IMR-90 (cell line): ENCODE measurements at regions not wholly inside any gene's neighbourhood (a gene's known extent, or its start where the extent isn't known, plus 50 kb on each side); places are given as distances from the start of the nearest gene placed in this dataset.

Experiments used
- ATAC-seq: fragments of 200-7000 bp; cut with Tn5 transposase; 2 replicates; pipeline ENCODE4 v1.9.1; 2020; ENCODE audit warnings: low read depth, mild to moderate bottlenecking, moderate library complexity
- BruUV-seq: library from RNA; stranded (reverse); fragments of 400-500 nt; replicated peaks from 2 replicates; lab custom pipeline; 2021; lab: Mats Ljungman, UMichigan
- CTCF ChIA-PET: fragments of 300-600 bp; formaldehyde crosslinking; extraction: SDS; loops from one replicate; lab custom pipeline; 2021; ENCODE audit warnings: antibody characterized with exemption; lab: Yijun Ruan, JAX
- POLR2A ChIA-PET: fragments of 300-600 bp; sonication (Branson Sonifier 250); formaldehyde crosslinking; loops from one replicate; lab custom pipeline; 2022; ENCODE audit warnings: antibody characterized with exemption; ENCODE audit not compliant: unreplicated experiment; lab: Charles Lee
- DNase-seq: peaks from one replicate; pipeline ENCODE4 v3.0.0; 2013
- H2AFZ ChIP-seq: replicated peaks from 2 replicates; pipeline ENCODE3; 2013; ENCODE audit warnings: low read length, mild to moderate bottlenecking; ENCODE audit not compliant: poor library complexity
- H2AK5ac ChIP-seq: 2 replicates; pipeline ENCODE4 v1.6.1; 2013; ENCODE audit warnings: low read depth, low read length, inconsistent platforms
- H2AK9ac ChIP-seq: replicated peaks from 2 replicates; pipeline ENCODE3; 2013; ENCODE audit warnings: mild to moderate bottlenecking, low read depth, low read length, moderate library complexity; ENCODE audit not compliant: poor library complexity
- H2BK120ac ChIP-seq: 2 replicates; pipeline ENCODE4 v1.6.1; 2013; ENCODE audit warnings: low read depth, low read length, inconsistent platforms
- H2BK15ac ChIP-seq: 3 replicates; pipeline ENCODE4 v1.6.1; 2013; ENCODE audit warnings: low read depth, low read length, inconsistent platforms
- H2BK20ac ChIP-seq: 2 replicates; pipeline ENCODE4 v1.6.1; 2013; ENCODE audit warnings: low read depth, mild to moderate bottlenecking, inconsistent platforms, low read length, moderate library complexity
- H2BK5ac ChIP-seq: 2 replicates; pipeline ENCODE4 v1.6.1; 2013; ENCODE audit warnings: mild to moderate bottlenecking, low read depth, low read length, inconsistent platforms; ENCODE audit not compliant: poor library complexity, severe bottlenecking
- H3K14ac ChIP-seq: replicated peaks from 2 replicates; pipeline ENCODE4 v1.6.1; 2013; ENCODE audit warnings: low read depth, low read length, inconsistent platforms
- H3K18ac ChIP-seq: 2 replicates; pipeline ENCODE4 v1.6.1; 2013; ENCODE audit warnings: low read depth, low read length, control low read depth
- H3K23ac ChIP-seq: 2 replicates; pipeline ENCODE4 v1.6.1; 2013; ENCODE audit warnings: low read depth, low read length, inconsistent platforms
- H3K27ac ChIP-seq: 2 replicates; pipeline ENCODE4 v1.5.1; 2013; ENCODE audit warnings: mild to moderate bottlenecking, control low read depth, low read length; ENCODE audit not compliant: insufficient read depth
- H3K27me3 ChIP-seq: 2 replicates; pipeline ENCODE4 v1.6.1; 2013; ENCODE audit warnings: low read length; ENCODE audit not compliant: control insufficient read depth, insufficient read depth
- H3K36me3 ChIP-seq: 2 replicates; pipeline ENCODE4 v1.6.1; 2013; ENCODE audit warnings: low read length, mixed read lengths; ENCODE audit not compliant: control insufficient read depth, insufficient read depth
- H3K4ac ChIP-seq: 2 replicates; pipeline ENCODE4 v1.6.1; 2013; ENCODE audit warnings: low read depth, low read length, inconsistent platforms
- H3K4me1 ChIP-seq: 2 replicates; pipeline ENCODE4 v1.6.1; 2013; ENCODE audit warnings: low read length, mixed read lengths; ENCODE audit not compliant: control insufficient read depth, insufficient read depth
- H3K4me2 ChIP-seq: 2 replicates; pipeline ENCODE4 v1.6.1; 2013; ENCODE audit warnings: low read depth, mild to moderate bottlenecking, control low read depth, low read length, moderate library complexity
- H3K4me3 ChIP-seq: 2 replicates; pipeline ENCODE4 v1.5.1; 2013; ENCODE audit warnings: low read depth, mild to moderate bottlenecking, control low read depth, low read length, moderate library complexity; ENCODE audit not compliant: insufficient read depth
- H3K56ac ChIP-seq: 2 replicates; pipeline ENCODE4 v1.6.1; 2013; ENCODE audit warnings: low read length, inconsistent platforms; ENCODE audit not compliant: insufficient read depth; ENCODE audit errors: extremely low read depth
- H3K79me1 ChIP-seq, 2 experiments: 2 replicates each; pipeline ENCODE4 v1.6.1; 2013; ENCODE audit warnings: low read length in 2 of 2, inconsistent platforms in 1 of 2, low read depth in 1 of 2
- H3K9ac ChIP-seq: 2 replicates; pipeline ENCODE4 v1.6.1; 2013; ENCODE audit warnings: low read depth, low read length, control low read depth
- H3K9me1 ChIP-seq: 2 replicates; pipeline ENCODE4 v1.6.1; 2013; ENCODE audit warnings: low read length, inconsistent platforms; ENCODE audit not compliant: insufficient read depth
- H3K9me3 ChIP-seq: 2 replicates; pipeline ENCODE4 v1.6.1; 2013; ENCODE audit warnings: low read length; ENCODE audit not compliant: control insufficient read depth, insufficient read depth
- H4K20me1 ChIP-seq: 2 replicates; pipeline ENCODE4 v1.6.1; 2013; ENCODE audit warnings: low read length, inconsistent platforms; ENCODE audit not compliant: insufficient read depth
- H4K5ac ChIP-seq: 2 replicates; pipeline ENCODE4 v1.6.1; 2013; ENCODE audit warnings: mild to moderate bottlenecking, low read depth, low read length, control low read depth
- H4K8ac ChIP-seq, 2 experiments: 2 replicates each; pipeline ENCODE4 v1.6.1; 2013; ENCODE audit warnings: low read depth in 2 of 2, low read length in 2 of 2, control low read depth in 1 of 2, inconsistent platforms in 1 of 2
- H4K91ac ChIP-seq: 2 replicates; pipeline ENCODE4 v1.6.1; 2013; ENCODE audit warnings: low read depth, low read length, inconsistent platforms; ENCODE audit not compliant: insufficient read depth
- BHLHE40 ChIP-seq: fragments of 150-350 bp; IDR thresholded peaks from 2 replicates; pipeline ENCODE4 v1.6.1; 2016; ENCODE audit warnings: mild to moderate bottlenecking, low read depth, low read length
- CEBPB ChIP-seq: IDR thresholded peaks from 2 replicates; pipeline ENCODE4 v1.6.1; 2012; ENCODE audit warnings: low read depth, low read length, improper control_type of control experiment
- CHD1 ChIP-seq: IDR thresholded peaks from 2 replicates; pipeline ENCODE4 v1.6.1; 2012; ENCODE audit warnings: low read depth, low read length, improper control_type of control experiment
- CTCF ChIP-seq: conservative IDR thresholded peaks from 2 replicates; pipeline ENCODE4 v1.5.1; 2012; ENCODE audit warnings: mild to moderate bottlenecking, low read depth, low read length, improper control_type of control experiment
- FOS ChIP-seq: fragments of 150-350 bp; IDR thresholded peaks from 2 replicates; pipeline ENCODE4 v1.6.1; 2016; ENCODE audit warnings: low read depth, low read length
- MAFK ChIP-seq: IDR thresholded peaks from 2 replicates; pipeline ENCODE4 v1.6.1; 2012; ENCODE audit warnings: low read depth, low read length, improper control_type of control experiment
- MAZ ChIP-seq: IDR thresholded peaks from 2 replicates; pipeline ENCODE4 v1.6.1; 2012; ENCODE audit warnings: low read depth, mild to moderate bottlenecking, low read length, improper control_type of control experiment, moderate library complexity, borderline replicate concordance
- MXI1 ChIP-seq: IDR thresholded peaks from 2 replicates; pipeline ENCODE4 v1.6.1; 2012; ENCODE audit warnings: low read depth, mild to moderate bottlenecking, low read length, moderate library complexity, borderline replicate concordance
- NFE2L2 ChIP-seq: fragments of 150-350 bp; IDR thresholded peaks from 2 replicates; pipeline ENCODE4 v1.6.1; 2016; ENCODE audit warnings: low read depth, mild to moderate bottlenecking, low read length
- POLR2A ChIP-seq: IDR thresholded peaks from 2 replicates; pipeline ENCODE4 v1.6.1; 2012; ENCODE audit warnings: mild to moderate bottlenecking, low read depth, low read length
- RAD21 ChIP-seq: IDR thresholded peaks from 2 replicates; pipeline ENCODE4 v1.6.1; 2012; ENCODE audit warnings: low read length, improper control_type of control experiment
- RCOR1 ChIP-seq: IDR thresholded peaks from 2 replicates; pipeline ENCODE4 v1.6.1; 2012; ENCODE audit warnings: mild to moderate bottlenecking, low read length, improper control_type of control experiment; ENCODE audit not compliant: insufficient replicate concordance
- RFX5 ChIP-seq: IDR thresholded peaks from 2 replicates; pipeline ENCODE4 v1.8.0; 2012; ENCODE audit warnings: low read depth, mild to moderate bottlenecking, low read length, moderate library complexity
- SMC3 ChIP-seq: fragments of 150-350 bp; IDR thresholded peaks from 2 replicates; pipeline ENCODE4 v1.6.1; 2016; ENCODE audit warnings: low read depth, mild to moderate bottlenecking, antibody characterized with exemption, low read length, moderate library complexity
- USF2 ChIP-seq: fragments of 150-350 bp; IDR thresholded peaks from 2 replicates; pipeline ENCODE4 v1.6.1; 2017; ENCODE audit warnings: mild to moderate bottlenecking, antibody characterized with exemption, low read length, low read depth
- WGBS, 2 experiments: methylation state at CpG; one replicate each; pipeline versions ENCODE4 v1.1.5 to v1.1.7; 2013; ENCODE audit warnings: missing lambda C conversion rate in 2 of 2; ENCODE audit not compliant: insufficient read length in 1 of 2; ENCODE audit errors: extremely low coverage in 2 of 2; 5-methylcytosine and 5-hydroxymethylcytosine counted together
- dilution Hi-C: fragments of 300-500 bp; cut with HindIII; formaldehyde crosslinking; loops from one replicate; pipeline ENCODE4 v1.14.3; 2018; ENCODE audit warnings: low sequenced_read_pairs; ENCODE audit not compliant: unreplicated experiment
- in situ Hi-C: fragments of 300-500 bp; cut with MboI; formaldehyde crosslinking; loops from 3 replicates; pipeline ENCODE4 v1.14.3; 2019; ENCODE audit warnings: low sequenced_read_pairs, inconsistent platforms, mixed read lengths
- intact Hi-C: fragments of 100-400 bp; cut with micrococcal nuclease; formaldehyde crosslinking; loops from 2 replicates; pipeline ENCODE4 v1.10.0; 2022
- TF ChIP-seq, protein P1 (sequence below): fragments of 150-350 bp; IDR thresholded peaks from 2 replicates; pipeline ENCODE4 v1.6.1; 2016; ENCODE audit warnings: low read depth, mild to moderate bottlenecking, low read length, moderate library complexity, borderline replicate concordance

DNA sequence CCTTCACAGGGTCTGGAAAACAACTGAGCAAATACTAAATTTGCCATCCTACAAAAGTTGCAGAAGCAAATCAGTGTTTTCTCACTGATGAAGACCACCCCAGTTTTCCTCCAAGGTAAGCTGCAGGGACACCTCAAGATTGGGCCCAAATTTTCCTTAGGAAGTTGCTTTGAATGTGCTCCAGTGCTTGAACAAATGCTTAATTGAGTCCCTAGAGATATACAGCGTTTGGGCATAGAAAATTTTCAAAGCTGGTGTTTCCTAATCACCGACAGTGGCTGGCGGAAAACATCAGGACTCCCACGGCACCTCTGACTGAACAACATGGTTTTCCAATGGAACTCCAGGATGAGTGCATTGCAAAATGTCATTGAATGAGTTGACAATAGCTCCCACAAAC lies 92.5 kb upstream of the HMGA2 start:
- Histone ChIP-seq H4K5ac (no peak overlapping the region), H3K4me2 (no peak overlapping the region), H3K14ac (no peak overlapping the region), H3K9me3 (no peaks in the 10 kb centered on the region), H2AFZ (no peak overlapping the region), H2BK5ac (no peak overlapping the region), H4K20me1 (no peaks in the 10 kb centered on the region), H3K23ac (no peak overlapping the region), H3K9ac (no peak overlapping the region), H3K36me3 (no peaks in the 10 kb centered on the region), H3K4me1 (no peaks in the 10 kb centered on the region), H2BK20ac (no peak overlapping the region), H2AK5ac (no peak overlapping the region), H3K18ac (no peak overlapping the region), H4K8ac (no peak overlapping the region), H3K79me1 (no peaks in the 10 kb centered on the region), H3K27ac (no peak overlapping the region), H2BK120ac (no peak overlapping the region), H3K56ac (no peak overlapping the region), H3K27me3 (peaks cover 13% of the 10 kb centered on the region), H2BK15ac (no peak overlapping the region), H2AK9ac (no peak overlapping the region), H3K4me3 (no peak overlapping the region), H3K4ac (no peak overlapping the region), H4K91ac (no peak overlapping the region), H3K9me1 (no peaks in the 10 kb centered on the region)
- TF ChIP-seq CEBPB (no peak), NFE2L2 (no peak), CTCF (no peak), MXI1 (no peak), USF2 (no peak), CHD1 (no peak), RCOR1 (no peak), BHLHE40 (no peak), RFX5 (no peak), MAFK (no peak), MAZ (no peak), POLR2A (no peak), SMC3 (no peak), RAD21 (no peak), FOS (no peak)
- TF ChIP-seq, protein P1, sequence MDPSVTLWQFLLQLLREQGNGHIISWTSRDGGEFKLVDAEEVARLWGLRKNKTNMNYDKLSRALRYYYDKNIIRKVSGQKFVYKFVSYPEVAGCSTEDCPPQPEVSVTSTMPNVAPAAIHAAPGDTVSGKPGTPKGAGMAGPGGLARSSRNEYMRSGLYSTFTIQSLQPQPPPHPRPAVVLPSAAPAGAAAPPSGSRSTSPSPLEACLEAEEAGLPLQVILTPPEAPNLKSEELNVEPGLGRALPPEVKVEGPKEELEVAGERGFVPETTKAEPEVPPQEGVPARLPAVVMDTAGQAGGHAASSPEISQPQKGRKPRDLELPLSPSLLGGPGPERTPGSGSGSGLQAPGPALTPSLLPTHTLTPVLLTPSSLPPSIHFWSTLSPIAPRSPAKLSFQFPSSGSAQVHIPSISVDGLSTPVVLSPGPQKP: no peak
- dilution Hi-C loops (no loop called here), in situ Hi-C loops (no loop called here), intact Hi-C loops (no loop called here)
- ChIA-PET CTCF (interaction anchor here (0.6 to 0.9 kb wide), 2 partner anchors 9 to 144 kb away, joined by 3 read pairs; no protein-coding TSS in a partner anchor), POLR2A (no interaction called here)
- ATAC-seq (no peak), DNase-seq (no peak)
- WGBS, 2 experiments: 83% methylated on average over 2 of the region's 4 CpGs; no CpG with 5 or more reads in 1 of the 2 experiments
- BruUV-seq: no TSS peak
